Colonic mucosa (tissue), 4 donors: ENCODE measurements at regions not wholly inside any gene's neighbourhood (a gene's known extent, or its start where the extent isn't known, plus 50 kb on each side); places are given as distances from the start of the nearest gene placed in this dataset.

ENCODE experiments used
- DNase-seq: peaks from one replicate; pipeline ENCODE4 v3.0.0-alpha.2; 2020
- H3K27ac ChIP-seq: fragments of 200-600 bp; one replicate; pipeline ENCODE4 v1.8.0; 2021
- H3K27me3 ChIP-seq: fragments of 200-600 bp; one replicate; pipeline ENCODE4 v1.8.0; 2021
- H3K36me3 ChIP-seq: fragments of 200-600 bp; one replicate; pipeline ENCODE4 v1.8.0; 2021
- H3K4me1 ChIP-seq: fragments of 200-600 bp; one replicate; pipeline ENCODE4 v1.8.0; 2021; ENCODE audit warnings: mild to moderate bottlenecking
- H3K4me3 ChIP-seq: fragments of 200-600 bp; one replicate; pipeline ENCODE4 v1.8.0; 2021
- H3K9ac ChIP-seq, 2 donors: one replicate each; pipeline ENCODE4 v1.7.0; 2013; ENCODE audit warnings: control low read depth in 2 of 2, low read depth in 2 of 2, low read length in 2 of 2
- H3K9me3 ChIP-seq: fragments of 200-600 bp; one replicate; pipeline ENCODE4 v1.8.0; 2021
- CTCF ChIP-seq: fragments of 200-600 bp; IDR thresholded peaks from one replicate; pipeline ENCODE4 v1.8.0; 2022; ENCODE audit warnings: antibody characterized with exemption, mild to moderate bottlenecking
- intact Hi-C: fragments of 100-400 bp; cut with DNase I; formaldehyde crosslinking; loops from one replicate; pipeline ENCODE4 v1.14.1; 2022
- donor health status: healthy.
- donor health status: DM: no; HTN: no; CAD: no.
- donor health status: DM: no; HTN: no; CAD: no.

GRCh38 chr4:30919458-30919857, 199.3 kb downstream of the PCDH7 start:
- H3K27ac ChIP-seq = no peak overlapping the region
- H3K9me3 ChIP-seq = no peaks in the 10 kb centered on the region
- H3K4me1 ChIP-seq = no peaks in the 10 kb centered on the region
- no peak overlapping the region for H3K4me3 ChIP-seq
- no peak for TF ChIP-seq CTCF
- intact Hi-C loops = no loop called here
- no peaks in the 10 kb centered on the region for H3K27me3 ChIP-seq
- DNase-seq = no peak
- no peak overlapping the region for H3K9ac ChIP-seq
- no peaks in the 10 kb centered on the region for H3K36me3 ChIP-seq

GRCh38 chr4:30920043-30920442, 199.9 kb downstream of the PCDH7 start:
- intact Hi-C loops = no loop called here
- no peak for DNase-seq
- H3K4me1 ChIP-seq = no peaks in the 10 kb centered on the region
- no peak overlapping the region for H3K9ac ChIP-seq
- no peak overlapping the region for H3K27ac ChIP-seq
- no peak for TF ChIP-seq CTCF
- no peaks in the 10 kb centered on the region for H3K27me3 ChIP-seq
- H3K4me3 ChIP-seq = no peak overlapping the region
- no peaks in the 10 kb centered on the region for H3K9me3 ChIP-seq
- H3K36me3 ChIP-seq = no peaks in the 10 kb centered on the region

- TF ChIP-seq CTCF = no peak
- H3K27me3 ChIP-seq = no peaks in the 10 kb centered on the region
- H3K4me3 ChIP-seq = no peak overlapping the region
- no peak overlapping the region for H3K9ac ChIP-seq
- no peak overlapping the region for H3K27ac ChIP-seq
- H3K36me3 ChIP-seq = no peaks in the 10 kb centered on the region
- H3K9me3 ChIP-seq = no peaks in the 10 kb centered on the region
- DNase-seq = no peak
- intact Hi-C loops = no loop called here
- H3K4me1 ChIP-seq = no peaks in the 10 kb centered on the region
Observed at GRCh38 chr4:30922625-30923024, 202.5 kb downstream of the PCDH7 start.

GRCh38 chr4:30924495-30924894, 204.3 kb downstream of the PCDH7 start:
- no peak for DNase-seq

GRCh38 chr4:30929649-30930048, 209.5 kb downstream of the PCDH7 start:
- Histone ChIP-seq H3K9me3 (no peaks in the 10 kb centered on the region), H3K4me1 (no peaks in the 10 kb centered on the region), H3K4me3 (no peak overlapping the region), H3K36me3 (no peaks in the 10 kb centered on the region), H3K9ac (no peak overlapping the region), H3K27me3 (no peaks in the 10 kb centered on the region), H3K27ac (no peak overlapping the region)
- intact Hi-C loops = no loop called here
- DNase-seq = no peak
- no peak for TF ChIP-seq CTCF

More at GRCh38 chr4:30924495-30924894, 204.3 kb downstream of the PCDH7 start:
- no peak for TF ChIP-seq CTCF
- Histone ChIP-seq H3K36me3 (no peaks in the 10 kb centered on the region), H3K4me1 (no peaks in the 10 kb centered on the region), H3K27ac (no peak overlapping the region), H3K4me3 (no peak overlapping the region), H3K9ac (no peak overlapping the region), H3K9me3 (no peaks in the 10 kb centered on the region), H3K27me3 (no peaks in the 10 kb centered on the region)
- intact Hi-C loops = no loop called here

GRCh38 chr4:30930276-30930675, 210.1 kb downstream of the PCDH7 start:
- intact Hi-C loops = no loop called here

More at GRCh38 chr4:30930276-30930675, 210.1 kb downstream of the PCDH7 start:
- H3K4me1 ChIP-seq = no peaks in the 10 kb centered on the region
- TF ChIP-seq CTCF = no peak
- no peak for DNase-seq
- H3K9ac ChIP-seq = no peak overlapping the region
- H3K36me3 ChIP-seq = no peaks in the 10 kb centered on the region
- H3K9me3 ChIP-seq = no peaks in the 10 kb centered on the region
- H3K27ac ChIP-seq = no peak overlapping the region
- H3K27me3 ChIP-seq = no peaks in the 10 kb centered on the region
- H3K4me3 ChIP-seq = no peak overlapping the region
